ENCODE measurements at regions not wholly inside any gene's neighbourhood (a gene's known extent, or its start where the extent isn't known, plus 50 kb on each side); places are given as distances from the start of the nearest gene placed in this dataset.

DNA sequence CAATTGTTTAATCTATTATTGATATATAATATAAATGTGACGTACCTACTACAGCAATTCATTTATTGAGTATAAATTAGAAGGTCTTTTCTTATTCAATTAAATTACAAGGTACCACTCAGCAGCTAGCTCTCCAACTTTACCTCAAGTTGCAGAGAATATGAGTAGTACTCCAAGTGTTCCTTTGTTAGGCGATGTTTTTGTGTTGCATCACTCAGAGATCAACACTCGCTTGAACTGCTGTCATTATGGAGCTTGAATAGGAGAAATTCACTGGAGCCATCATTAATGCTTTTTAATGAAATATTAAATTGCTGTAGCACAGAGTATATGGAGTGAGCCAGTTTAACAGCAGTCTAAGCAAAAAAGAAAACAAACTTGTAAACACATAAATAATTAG, 320.0 kb downstream of the FSIP2 start:
- H3K27me3 ChIP-seq, result no peaks in the 10 kb centered on the region
- H3K36me3 ChIP-seq, result no peaks in the 10 kb centered on the region
- no peak overlapping the region for H3K4me3 ChIP-seq (ENCODE audit: low read depth, low read length)
- TF ChIP-seq, protein P1, sequence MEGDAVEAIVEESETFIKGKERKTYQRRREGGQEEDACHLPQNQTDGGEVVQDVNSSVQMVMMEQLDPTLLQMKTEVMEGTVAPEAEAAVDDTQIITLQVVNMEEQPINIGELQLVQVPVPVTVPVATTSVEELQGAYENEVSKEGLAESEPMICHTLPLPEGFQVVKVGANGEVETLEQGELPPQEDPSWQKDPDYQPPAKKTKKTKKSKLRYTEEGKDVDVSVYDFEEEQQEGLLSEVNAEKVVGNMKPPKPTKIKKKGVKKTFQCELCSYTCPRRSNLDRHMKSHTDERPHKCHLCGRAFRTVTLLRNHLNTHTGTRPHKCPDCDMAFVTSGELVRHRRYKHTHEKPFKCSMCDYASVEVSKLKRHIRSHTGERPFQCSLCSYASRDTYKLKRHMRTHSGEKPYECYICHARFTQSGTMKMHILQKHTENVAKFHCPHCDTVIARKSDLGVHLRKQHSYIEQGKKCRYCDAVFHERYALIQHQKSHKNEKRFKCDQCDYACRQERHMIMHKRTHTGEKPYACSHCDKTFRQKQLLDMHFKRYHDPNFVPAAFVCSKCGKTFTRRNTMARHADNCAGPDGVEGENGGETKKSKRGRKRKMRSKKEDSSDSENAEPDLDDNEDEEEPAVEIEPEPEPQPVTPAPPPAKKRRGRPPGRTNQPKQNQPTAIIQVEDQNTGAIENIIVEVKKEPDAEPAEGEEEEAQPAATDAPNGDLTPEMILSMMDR (IDR thresholded peaks at IDR 0.05; ENCODE audit: low read depth, low read length), result no peak
- H3K9me3 ChIP-seq, result no peaks in the 10 kb centered on the region
- no peak for DNase-seq
- peaks cover 5% of the 10 kb centered on the region for H3K4me1 ChIP-seq

DNA sequence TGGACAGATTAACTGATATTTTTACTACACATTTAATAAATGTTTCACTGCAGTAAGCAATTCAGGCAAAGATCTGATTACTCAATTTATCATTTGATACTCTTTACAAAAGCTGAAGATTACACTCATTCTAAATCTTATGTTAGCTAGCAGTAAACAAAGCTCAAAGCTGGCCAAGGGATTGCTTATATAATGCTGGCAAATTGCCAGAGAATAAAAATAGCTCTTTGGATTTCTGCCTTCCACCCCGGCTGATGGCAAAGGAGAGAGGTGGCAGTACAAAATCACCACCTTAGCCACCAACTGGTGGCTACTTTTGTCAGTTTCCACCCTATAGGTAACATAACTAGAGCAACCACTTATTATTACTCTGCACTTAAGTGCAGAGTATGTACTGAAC, 320.5 kb downstream of the FSIP2 start:
- no peak overlapping the region for H3K4me3 ChIP-seq (ENCODE audit: low read depth, low read length)
- TF ChIP-seq, protein P1 (IDR thresholded peaks at IDR 0.05; ENCODE audit: low read depth, low read length), result no peak
- no peak for DNase-seq

DNA sequence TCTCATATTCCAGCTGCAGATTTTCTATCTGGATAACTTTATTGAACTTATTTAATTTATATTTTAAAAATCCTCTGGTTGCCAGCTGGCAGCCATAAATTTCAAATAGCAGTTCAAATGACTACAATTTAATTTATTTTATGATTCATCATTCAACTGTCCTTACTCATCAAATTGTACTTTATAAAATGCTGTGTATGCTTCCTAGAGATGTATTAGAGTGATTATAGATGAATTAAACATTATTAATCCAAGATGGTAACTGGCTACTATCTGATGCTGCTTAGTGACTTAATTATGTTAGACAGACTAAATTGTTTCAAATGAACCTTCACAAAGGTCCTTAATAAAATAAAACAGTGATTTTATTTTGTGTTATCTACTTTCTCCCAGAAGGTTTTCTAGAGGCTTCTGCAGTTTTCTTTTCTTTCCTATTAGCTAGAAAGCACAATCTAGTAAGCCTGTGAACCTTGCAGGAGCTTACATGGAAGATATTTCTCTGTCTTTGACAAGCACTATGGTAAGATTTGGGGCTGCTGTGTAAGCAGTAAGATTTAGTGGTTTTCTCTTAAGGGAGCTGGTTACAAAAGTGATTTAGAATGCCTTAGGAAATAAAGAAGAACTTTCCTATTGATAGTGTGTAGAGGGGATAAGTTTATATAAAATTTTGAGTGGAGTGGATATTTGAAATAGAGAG, 322.3 kb downstream of the FSIP2 start:
- TF ChIP-seq, protein P1 (IDR thresholded peaks at IDR 0.05; ENCODE audit: low read depth, low read length), result no peak
- H3K9me3 ChIP-seq, result no peaks in the 10 kb centered on the region
- H3K36me3 ChIP-seq, result no peaks in the 10 kb centered on the region

More for the DNA sequence above, 320.5 kb downstream of the FSIP2 start:
- H3K9me3 ChIP-seq, result no peaks in the 10 kb centered on the region
- no peaks in the 10 kb centered on the region for H3K27me3 ChIP-seq
- H3K4me1 ChIP-seq, result peaks cover 5% of the 10 kb centered on the region
- no peaks in the 10 kb centered on the region for H3K36me3 ChIP-seq

DNA sequence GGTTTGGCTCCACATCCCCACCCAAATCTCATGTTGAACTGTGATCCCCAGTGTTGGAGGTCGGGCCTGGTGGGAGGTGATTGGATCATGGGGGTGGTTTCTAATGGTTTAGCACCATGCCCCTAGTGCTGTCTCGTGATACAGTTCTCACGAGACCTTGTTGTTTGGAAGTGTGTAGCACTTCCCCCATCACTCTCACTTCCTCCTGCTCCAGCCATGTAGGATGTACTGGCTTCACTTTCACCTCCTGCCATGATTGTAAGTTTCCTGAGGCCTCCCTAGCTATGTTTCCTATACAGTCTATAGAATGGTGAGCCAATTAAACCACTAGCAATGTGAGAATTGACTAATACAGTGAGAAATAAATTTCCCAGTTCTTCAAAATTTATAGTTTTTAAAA, 325.9 kb downstream of the FSIP2 start:
- Histone ChIP-seq H3K9me3 (no peaks in the 10 kb centered on the region), H3K4me1 (peaks cover 9% of the 10 kb centered on the region)

More for the DNA sequence above, 322.3 kb downstream of the FSIP2 start:
- Histone ChIP-seq H3K4me3 (ENCODE audit: low read depth, low read length) (no peak overlapping the region), H3K27me3 (no peaks in the 10 kb centered on the region), H3K4me1 (peaks cover 5% of the 10 kb centered on the region)
- DNase-seq, result no peak

DNA sequence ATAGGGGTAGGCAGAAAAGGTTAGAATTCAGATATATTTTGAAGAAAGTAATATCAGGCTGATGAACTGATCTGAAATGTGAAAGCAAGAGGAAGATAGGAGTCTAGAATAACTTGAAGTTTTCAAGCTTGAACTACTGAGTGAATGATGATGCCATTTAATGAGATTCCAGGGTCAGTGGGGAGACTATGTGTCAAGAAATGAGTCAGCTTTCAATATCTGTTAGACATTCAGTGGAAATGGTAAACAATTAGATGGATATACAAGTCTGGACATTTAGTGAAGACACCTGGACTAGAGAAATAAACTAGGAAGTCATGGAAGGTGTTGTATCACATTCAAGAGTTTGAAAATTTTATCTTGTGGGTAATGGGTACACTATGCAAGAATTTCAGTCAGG, 326.9 kb downstream of the FSIP2 start:
- Histone ChIP-seq H3K4me3 (ENCODE audit: low read depth, low read length) (no peak overlapping the region), H3K9me3 (no peaks in the 10 kb centered on the region), H3K4me1 (peaks cover 15% of the 10 kb centered on the region), H3K27me3 (no peaks in the 10 kb centered on the region), H3K36me3 (no peaks in the 10 kb centered on the region)
- no peak for DNase-seq
- TF ChIP-seq, protein P1 (IDR thresholded peaks at IDR 0.05; ENCODE audit: low read depth, low read length), result no peak

More for the DNA sequence above, 325.9 kb downstream of the FSIP2 start:
- DNase-seq, result no peak
- TF ChIP-seq, protein P1 (IDR thresholded peaks at IDR 0.05; ENCODE audit: low read depth, low read length), result no peak
- H3K4me3 ChIP-seq (ENCODE audit: low read depth, low read length), result no peak overlapping the region
- no peaks in the 10 kb centered on the region for H3K27me3 ChIP-seq
- H3K36me3 ChIP-seq, result no peaks in the 10 kb centered on the region

DNA sequence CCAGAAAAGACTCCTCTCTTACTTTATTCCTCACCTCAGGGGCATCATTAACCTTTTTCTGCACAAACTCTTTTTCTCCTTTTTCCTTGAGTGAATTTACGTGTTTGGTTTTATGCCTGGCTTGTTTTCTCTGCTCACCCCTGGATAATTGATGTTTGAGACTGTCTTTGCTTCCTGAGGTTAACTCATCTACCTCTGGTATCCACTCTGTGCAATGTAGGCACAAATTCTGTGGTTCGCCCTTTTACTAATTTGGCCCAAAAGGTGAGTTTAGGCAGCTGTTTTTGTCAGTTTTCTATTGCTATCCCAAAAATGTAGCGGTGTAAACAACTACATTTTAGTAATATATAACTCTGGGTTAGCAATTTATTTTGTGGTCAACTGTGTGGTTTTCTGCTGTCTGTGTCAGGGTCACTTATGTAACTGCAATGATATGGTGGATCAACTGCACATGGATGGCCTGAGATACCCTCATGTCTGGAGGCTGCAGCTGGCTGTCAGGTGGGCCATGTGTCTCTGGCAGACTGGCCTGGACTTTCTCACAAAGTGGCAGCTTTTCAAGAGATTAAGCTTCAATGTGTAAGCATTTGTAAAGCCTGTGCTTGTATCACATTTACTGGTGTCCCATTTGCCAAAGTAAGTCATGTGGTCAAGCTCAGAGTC, 329.7 kb downstream of the FSIP2 start:
- Histone ChIP-seq H3K27me3 (no peaks in the 10 kb centered on the region), H3K4me1 (peaks cover 15% of the 10 kb centered on the region), H3K4me3 (ENCODE audit: low read depth, low read length) (no peak overlapping the region), H3K9me3 (no peaks in the 10 kb centered on the region), H3K36me3 (no peaks in the 10 kb centered on the region)
- TF ChIP-seq, protein P1 (IDR thresholded peaks at IDR 0.05; ENCODE audit: low read depth, low read length), result no peak
- peak; percentile 82 for DNase-seq

All from BE2C (cell line).